SK-N-SH (cell line): ENCODE measurements at regions not wholly inside any gene's neighbourhood (a gene's known extent, or its start where the extent isn't known, plus 50 kb on each side); places are given as distances from the start of the nearest gene placed in this dataset.

Experiments used
- CTCF ChIA-PET: fragments of 300-600, 350-600 bp; formaldehyde crosslinking; extraction: SDS; loops from one replicate; lab custom pipeline; 2021; lab: Yijun Ruan, JAX
- POLR2A ChIA-PET: fragments of 350-600 bp; sonication (Branson Sonifier 250); formaldehyde crosslinking; extraction: SDS; loops from one replicate; lab custom pipeline; 2020; ENCODE audit warnings: antibody characterized with exemption, inconsistent platforms; lab: Yijun Ruan, JAX
- DNase-seq: peaks from one replicate; pipeline ENCODE4 v3.0.0; 2012
- H2AFZ ChIP-seq: fragments of 200-600 bp; sonication (generic); 2 replicates; pipeline ENCODE4 v1.8.1; 2016; ENCODE audit warnings: antibody characterized with exemption, mild to moderate bottlenecking, low read depth
- H3F3A ChIP-seq: fragments of 200-600 bp; sonication (generic); replicated peaks from 2 replicates; pipeline ENCODE3; 2016; ENCODE audit warnings: antibody characterized with exemption, mild to moderate bottlenecking; ENCODE audit not compliant: insufficient read depth
- H3K27ac ChIP-seq, 2 experiments: fragments of 200-500 bp in 1 of 2; fragments of 200-600 bp in 1 of 2; sonication (Bioruptor generic) in 1 of 2; sonication (generic), shearing (Covaris generic) in 1 of 2; 2 replicates each; pipeline versions ENCODE4 v1.5.1 to v1.6.1; 2014 to 2016; ENCODE audit warnings: low read depth in 2 of 2, inconsistent platforms in 1 of 2, low read length in 1 of 2, mild to moderate bottlenecking in 1 of 2, mixed read lengths in 1 of 2
- H3K27me3 ChIP-seq: fragments of 200-600 bp; sonication (generic), shearing (Covaris generic); 2 replicates; pipeline ENCODE4 v1.6.1; 2016; ENCODE audit warnings: mixed run types; ENCODE audit not compliant: insufficient read depth
- H3K36me3 ChIP-seq, 2 experiments: fragments of 200-500 bp in 1 of 2; fragments of 200-600 bp in 1 of 2; sonication (Bioruptor generic) in 1 of 2; sonication (generic) in 1 of 2; replicated peaks in 1 of 2; 2 replicates each; pipeline versions ENCODE3 to v1.5.1; 2014 to 2016; ENCODE audit warnings: low read length in 1 of 2, mild to moderate bottlenecking in 1 of 2; ENCODE audit not compliant: insufficient read depth in 2 of 2, control insufficient read depth in 1 of 2
- H3K4me1 ChIP-seq, 2 experiments: fragments of 200-500 bp in 1 of 2; fragments of 200-600 bp in 1 of 2; sonication (Bioruptor generic) in 1 of 2; sonication (generic), shearing (Covaris generic) in 1 of 2; 2 replicates each; pipeline versions ENCODE4 v1.5.1 to v1.6.1; 2014 to 2016; ENCODE audit warnings: low read depth in 1 of 2, low read length in 1 of 2, mixed run types in 1 of 2; ENCODE audit not compliant: insufficient read depth in 2 of 2, control insufficient read depth in 1 of 2
- H3K4me2 ChIP-seq: fragments of 200-600 bp; sonication (generic), shearing (Covaris generic); 2 replicates; pipeline ENCODE4 v1.6.1; 2017; ENCODE audit warnings: mixed run types
- H3K4me3 ChIP-seq, 2 experiments: fragments of 200-500 bp in 1 of 2; fragments of 200-600 bp in 1 of 2; sonication (Bioruptor generic) in 1 of 2; sonication (generic), shearing (Covaris generic) in 1 of 2; 2 replicates each; pipeline versions ENCODE4 v1.5.1 to v1.8.1; 2014 to 2016; ENCODE audit warnings: low read depth in 2 of 2, inconsistent platforms in 1 of 2, low read length in 1 of 2, mild to moderate bottlenecking in 1 of 2, mixed read lengths in 1 of 2, moderate library complexity in 1 of 2
- H3K79me2 ChIP-seq: fragments of 200-600 bp; sonication (generic); 2 replicates; pipeline ENCODE4 v1.8.1; 2017; ENCODE audit warnings: mild to moderate bottlenecking; ENCODE audit not compliant: insufficient read depth
- H3K9ac ChIP-seq: fragments of 200-600 bp; sonication (generic); 2 replicates; pipeline ENCODE4 v1.6.1; 2017; ENCODE audit warnings: mixed run types
- H3K9me2 ChIP-seq: fragments of 200-600 bp; sonication (generic); 2 replicates; pipeline ENCODE4 v1.6.1; 2017; ENCODE audit warnings: mixed run types
- H3K9me3 ChIP-seq: fragments of 200-600 bp; sonication (generic); 2 replicates; pipeline ENCODE4 v1.6.1; 2017; ENCODE audit warnings: mixed run types, mild to moderate bottlenecking, moderate library complexity
- H4K20me1 ChIP-seq: fragments of 200-600 bp; sonication (generic); 2 replicates; pipeline ENCODE4 v1.6.1; 2017; ENCODE audit warnings: mild to moderate bottlenecking, mixed run types; ENCODE audit not compliant: insufficient read depth
- CHD2 ChIP-seq: fragments of 150-350 bp; IDR thresholded peaks from 2 replicates; pipeline ENCODE4 v1.6.1; 2018; ENCODE audit warnings: low read length; ENCODE audit not compliant: partially characterized antibody
- CTCF ChIP-seq: fragments of 200-600 bp; sonication (generic); IDR thresholded peaks from 2 replicates; pipeline ENCODE4 v1.6.1; 2017; ENCODE audit warnings: antibody characterized with exemption, mild to moderate bottlenecking, moderate library complexity
- ELF1 ChIP-seq: IDR thresholded peaks from 2 replicates; pipeline ENCODE4 v1.4.0; 2012
- EP300 ChIP-seq, 2 experiments: IDR thresholded peaks; 2 replicates each; pipeline versions ENCODE4 v1.4.0 to v1.6.1; 2012; ENCODE audit warnings: borderline replicate concordance in 1 of 2, low read depth in 1 of 2, low read length in 1 of 2
- EZH2phosphoT487 ChIP-seq: fragments of 200-600 bp; sonication (generic); IDR thresholded peaks from 2 replicates; pipeline ENCODE4 v1.6.1; 2017; ENCODE audit warnings: low read depth, mixed run types, mild to moderate bottlenecking, antibody characterized with exemption, moderate library complexity, borderline replicate concordance
- FOSL2 ChIP-seq: IDR thresholded peaks from 2 replicates; pipeline ENCODE4 v1.4.0; 2012; ENCODE audit warnings: low read depth, mild to moderate bottlenecking, moderate library complexity, borderline replicate concordance
- FOXJ3 ChIP-seq: sonication (generic); formaldehyde crosslinking; IDR thresholded peaks from 2 replicates; pipeline ENCODE4 v1.5.1; 2020; ENCODE audit warnings: mild to moderate bottlenecking, missing genetic modification reagents
- FOXM1 ChIP-seq: IDR thresholded peaks from 2 replicates; pipeline ENCODE4 v1.4.0; 2012; ENCODE audit warnings: low read depth, mild to moderate bottlenecking
- GABPA ChIP-seq: IDR thresholded peaks from 2 replicates; pipeline ENCODE4 v1.4.0; 2012; ENCODE audit warnings: low read depth, mild to moderate bottlenecking
- IRF3 ChIP-seq: fragments of 150-350 bp; IDR thresholded peaks from 2 replicates; pipeline ENCODE4 v1.6.1; 2016; ENCODE audit warnings: mild to moderate bottlenecking, low read depth, low read length
- MAX ChIP-seq: IDR thresholded peaks from 2 replicates; pipeline ENCODE4 v1.4.0; 2012; ENCODE audit warnings: low read depth
- MEF2A ChIP-seq: IDR thresholded peaks from 2 replicates; pipeline ENCODE4 v1.4.0; 2012; ENCODE audit warnings: low read depth, borderline replicate concordance
- MXI1 ChIP-seq: IDR thresholded peaks from 2 replicates; pipeline ENCODE4 v1.6.1; 2012; ENCODE audit warnings: mild to moderate bottlenecking, low read depth, low read length, improper control_type of control experiment
- NFIC ChIP-seq: IDR thresholded peaks from 2 replicates; pipeline ENCODE4 v1.4.0; 2012; ENCODE audit warnings: borderline replicate concordance
- POLR2AphosphoS5 ChIP-seq: IDR thresholded peaks from 2 replicates; pipeline ENCODE4 v1.6.1; 2012; ENCODE audit warnings: low read depth, low read length
- RAD21 ChIP-seq: IDR thresholded peaks from 2 replicates; pipeline ENCODE4 v1.6.1; 2012; ENCODE audit warnings: mild to moderate bottlenecking, low read length
- RCOR1 ChIP-seq: fragments of 150-350 bp; IDR thresholded peaks from 2 replicates; pipeline ENCODE4 v1.6.1; 2017; ENCODE audit warnings: antibody characterized with exemption, low read length
- REST ChIP-seq: IDR thresholded peaks from 2 replicates; pipeline ENCODE4 v1.6.1; 2012; ENCODE audit warnings: mild to moderate bottlenecking, low read depth, low read length, moderate library complexity
- RFX5 ChIP-seq: IDR thresholded peaks from 2 replicates; pipeline ENCODE4 v1.6.1; 2012; ENCODE audit warnings: mild to moderate bottlenecking, improper control_type of control experiment, low read length
- RXRA ChIP-seq: IDR thresholded peaks from 2 replicates; pipeline ENCODE4 v1.4.0; 2012; ENCODE audit warnings: low read depth, mild to moderate bottlenecking, borderline replicate concordance
- SIN3A ChIP-seq: IDR thresholded peaks from 2 replicates; pipeline ENCODE4 v1.6.1; 2012; ENCODE audit warnings: low read depth, mild to moderate bottlenecking, low read length, moderate library complexity, borderline replicate concordance
- SMC3 ChIP-seq: IDR thresholded peaks from 2 replicates; pipeline ENCODE4 v1.6.1; 2012; ENCODE audit warnings: low read depth, low read length, improper control_type of control experiment
- TAF1 ChIP-seq: IDR thresholded peaks from 2 replicates; pipeline ENCODE4 v1.6.1; 2012; ENCODE audit warnings: low read depth, mild to moderate bottlenecking, low read length, moderate library complexity, borderline replicate concordance
- TEAD4 ChIP-seq: IDR thresholded peaks from 2 replicates; pipeline ENCODE4 v1.4.0; 2012; ENCODE audit warnings: mild to moderate bottlenecking, borderline replicate concordance; ENCODE audit not compliant: insufficient read depth
- USF1 ChIP-seq: IDR thresholded peaks from 2 replicates; pipeline ENCODE4 v1.4.0; 2012; ENCODE audit warnings: low read depth, borderline replicate concordance
- YY1 ChIP-seq: IDR thresholded peaks from 2 replicates; pipeline ENCODE4 v1.4.0; 2012; ENCODE audit warnings: low read depth, mild to moderate bottlenecking
- WGBS: methylation state at CpG from one replicate; pipeline ENCODE4 v1.1.6; 2017; ENCODE audit warnings: low lambda C conversion rate; 5-methylcytosine and 5-hydroxymethylcytosine counted together

- H3K9ac ChIP-seq = no peak overlapping the region
- ChIA-PET CTCF (interaction anchor here (0.6 to 0.9 kb wide), 6 partner anchors 11 to 129 kb away, joined by 3 to 4 read pairs (median 3); no protein-coding TSS in a partner anchor), POLR2A (no interaction called here)
- no peaks in the 10 kb centered on the region for H3K9me3 ChIP-seq
- peak; percentile 47 for DNase-seq
- H3K9me2 ChIP-seq = no peaks in the 10 kb centered on the region
- WGBS = 20% methylated on average over 3 of the region's 3 CpGs
- H3F3A ChIP-seq = no peaks in the 10 kb centered on the region
- H3K27ac ChIP-seq = peak overlapping the region; percentile 35 to 88; a peak in 3 of 4 replicates
- no peaks in the 10 kb centered on the region for H4K20me1 ChIP-seq
- H3K36me3 ChIP-seq = no peaks in the 10 kb centered on the region
- H2AFZ ChIP-seq = no peak overlapping the region
- peaks cover 0 to 40% of the 10 kb centered on the region in 2 experiments; a peak in 2 of 4 replicates for H3K4me1 ChIP-seq
- no peak overlapping the region for H3K4me3 ChIP-seq
- H3K27me3 ChIP-seq = no peaks in the 10 kb centered on the region
- no peaks in the 10 kb centered on the region for H3K79me2 ChIP-seq
- no peak overlapping the region for H3K4me2 ChIP-seq
- TF ChIP-seq SIN3A (no peak), NFIC (no peak; the same call in 1 of the 2 replicates), MXI1 (no peak), RFX5 (no peak), EP300 (IDR thresholded peaks at IDR 0.05; ENCODE audit: borderline replicate concordance in 1 of 2, low read depth in 1 of 2, low read length in 1 of 2) (peak; percentile 75 to 98; a peak in 3 of 4 replicates), FOXJ3 (CRISPR knock-in tag) (peak; percentile 73; the same call in 1 of the 2 replicates), USF1 (no peak), FOXM1 (peak; percentile 79; the same call in 1 of the 2 replicates), RAD21 (no peak), MAX (no peak), POLR2AphosphoS5 (peak; percentile 81), GABPA (0 out of 2 replicates have a peak, but pooled peaks have one; percentile 17), ELF1 (no peak), TAF1 (no peak), CTCF (no peak), YY1 (no peak), CHD2 (peak; percentile 67), IRF3 (no peak), SMC3 (no peak), EZH2phosphoT487 (no peak), MEF2A (no peak), TEAD4 (peak; percentile 40; the same call in 1 of the 2 replicates), RCOR1 (peak; percentile 93), RXRA (no peak), FOSL2 (no peak), REST (no peak)
Measured at GRCh38 chr5:57368010-57368409, 114.6 kb downstream of the ACTBL2 start.
